ENCODE measurements at regions not wholly inside any gene's neighbourhood (a gene's known extent, or its start where the extent isn't known, plus 50 kb on each side); places are given as distances from the start of the nearest gene placed in this dataset.

DNA sequence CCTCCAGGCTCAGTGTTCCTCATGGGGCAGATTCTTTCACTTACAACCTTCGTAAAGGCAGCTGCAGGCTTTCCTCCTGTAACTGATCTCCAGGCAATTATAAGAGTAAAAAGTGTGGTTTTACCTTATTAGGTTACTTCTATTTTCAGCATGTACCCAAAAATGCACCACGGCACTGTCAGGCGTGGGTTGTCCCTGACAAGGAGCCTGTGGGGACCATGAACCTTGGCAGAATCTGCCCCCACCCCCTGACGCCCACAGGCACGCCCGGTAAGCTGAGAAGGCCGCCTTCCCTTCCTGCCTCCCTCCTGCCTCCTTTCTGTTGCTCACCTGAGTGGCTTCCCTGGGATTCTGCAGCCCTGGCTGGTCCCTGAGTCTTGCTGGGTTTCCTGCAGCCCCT is 1383.3 kb downstream of the TBC1D22A start:
- TF ChIP-seq, protein P1, sequence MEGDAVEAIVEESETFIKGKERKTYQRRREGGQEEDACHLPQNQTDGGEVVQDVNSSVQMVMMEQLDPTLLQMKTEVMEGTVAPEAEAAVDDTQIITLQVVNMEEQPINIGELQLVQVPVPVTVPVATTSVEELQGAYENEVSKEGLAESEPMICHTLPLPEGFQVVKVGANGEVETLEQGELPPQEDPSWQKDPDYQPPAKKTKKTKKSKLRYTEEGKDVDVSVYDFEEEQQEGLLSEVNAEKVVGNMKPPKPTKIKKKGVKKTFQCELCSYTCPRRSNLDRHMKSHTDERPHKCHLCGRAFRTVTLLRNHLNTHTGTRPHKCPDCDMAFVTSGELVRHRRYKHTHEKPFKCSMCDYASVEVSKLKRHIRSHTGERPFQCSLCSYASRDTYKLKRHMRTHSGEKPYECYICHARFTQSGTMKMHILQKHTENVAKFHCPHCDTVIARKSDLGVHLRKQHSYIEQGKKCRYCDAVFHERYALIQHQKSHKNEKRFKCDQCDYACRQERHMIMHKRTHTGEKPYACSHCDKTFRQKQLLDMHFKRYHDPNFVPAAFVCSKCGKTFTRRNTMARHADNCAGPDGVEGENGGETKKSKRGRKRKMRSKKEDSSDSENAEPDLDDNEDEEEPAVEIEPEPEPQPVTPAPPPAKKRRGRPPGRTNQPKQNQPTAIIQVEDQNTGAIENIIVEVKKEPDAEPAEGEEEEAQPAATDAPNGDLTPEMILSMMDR (IDR thresholded peaks at IDR 0.05) = no peak
- TF ChIP-seq, protein P2, sequence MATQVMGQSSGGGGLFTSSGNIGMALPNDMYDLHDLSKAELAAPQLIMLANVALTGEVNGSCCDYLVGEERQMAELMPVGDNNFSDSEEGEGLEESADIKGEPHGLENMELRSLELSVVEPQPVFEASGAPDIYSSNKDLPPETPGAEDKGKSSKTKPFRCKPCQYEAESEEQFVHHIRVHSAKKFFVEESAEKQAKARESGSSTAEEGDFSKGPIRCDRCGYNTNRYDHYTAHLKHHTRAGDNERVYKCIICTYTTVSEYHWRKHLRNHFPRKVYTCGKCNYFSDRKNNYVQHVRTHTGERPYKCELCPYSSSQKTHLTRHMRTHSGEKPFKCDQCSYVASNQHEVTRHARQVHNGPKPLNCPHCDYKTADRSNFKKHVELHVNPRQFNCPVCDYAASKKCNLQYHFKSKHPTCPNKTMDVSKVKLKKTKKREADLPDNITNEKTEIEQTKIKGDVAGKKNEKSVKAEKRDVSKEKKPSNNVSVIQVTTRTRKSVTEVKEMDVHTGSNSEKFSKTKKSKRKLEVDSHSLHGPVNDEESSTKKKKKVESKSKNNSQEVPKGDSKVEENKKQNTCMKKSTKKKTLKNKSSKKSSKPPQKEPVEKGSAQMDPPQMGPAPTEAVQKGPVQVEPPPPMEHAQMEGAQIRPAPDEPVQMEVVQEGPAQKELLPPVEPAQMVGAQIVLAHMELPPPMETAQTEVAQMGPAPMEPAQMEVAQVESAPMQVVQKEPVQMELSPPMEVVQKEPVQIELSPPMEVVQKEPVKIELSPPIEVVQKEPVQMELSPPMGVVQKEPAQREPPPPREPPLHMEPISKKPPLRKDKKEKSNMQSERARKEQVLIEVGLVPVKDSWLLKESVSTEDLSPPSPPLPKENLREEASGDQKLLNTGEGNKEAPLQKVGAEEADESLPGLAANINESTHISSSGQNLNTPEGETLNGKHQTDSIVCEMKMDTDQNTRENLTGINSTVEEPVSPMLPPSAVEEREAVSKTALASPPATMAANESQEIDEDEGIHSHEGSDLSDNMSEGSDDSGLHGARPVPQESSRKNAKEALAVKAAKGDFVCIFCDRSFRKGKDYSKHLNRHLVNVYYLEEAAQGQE (IDR thresholded peaks at IDR 0.05; ENCODE audit: insufficient read depth in 1 of 2, low read depth in 2 of 2, low read length in 1 of 2) = no peak
- TF ChIP-seq POLR2AphosphoS5 (IDR thresholded peaks at IDR 0.05; ENCODE audit: low read depth, low read length) (no peak), TCF7L2 (IDR thresholded peaks at IDR 0.05; ENCODE audit: low read depth, low read length) (no peak)

All from Panc1 (cell line).